Thyroid gland (tissue), 4 donors: ENCODE measurements at regions not wholly inside any gene's neighbourhood (a gene's known extent, or its start where the extent isn't known, plus 50 kb on each side); places are given as distances from the start of the nearest gene placed in this dataset.

Source experiments
- POLR2A ChIP-seq, 2 donors: fragments of 450-650 bp; IDR thresholded peaks; one replicate each; pipeline ENCODE4 v1.6.1; 2017; ENCODE audit warnings: antibody characterized with exemption in 2 of 2, mild to moderate bottlenecking in 2 of 2, moderate library complexity in 1 of 2
- TF ChIP-seq, protein P1 (sequence below), 6 experiments: fragments of 200-600 bp in 3 of 6; fragments of 450-650 bp in 3 of 6; sonication (generic) in 3 of 6; IDR thresholded peaks; one replicate each; pipeline ENCODE4 v1.5.1; 2016 to 2019; ENCODE audit warnings: antibody characterized with exemption in 6 of 6, mild to moderate bottlenecking in 2 of 6, inconsistent platforms in 1 of 6, moderate library complexity in 1 of 6

DNA sequence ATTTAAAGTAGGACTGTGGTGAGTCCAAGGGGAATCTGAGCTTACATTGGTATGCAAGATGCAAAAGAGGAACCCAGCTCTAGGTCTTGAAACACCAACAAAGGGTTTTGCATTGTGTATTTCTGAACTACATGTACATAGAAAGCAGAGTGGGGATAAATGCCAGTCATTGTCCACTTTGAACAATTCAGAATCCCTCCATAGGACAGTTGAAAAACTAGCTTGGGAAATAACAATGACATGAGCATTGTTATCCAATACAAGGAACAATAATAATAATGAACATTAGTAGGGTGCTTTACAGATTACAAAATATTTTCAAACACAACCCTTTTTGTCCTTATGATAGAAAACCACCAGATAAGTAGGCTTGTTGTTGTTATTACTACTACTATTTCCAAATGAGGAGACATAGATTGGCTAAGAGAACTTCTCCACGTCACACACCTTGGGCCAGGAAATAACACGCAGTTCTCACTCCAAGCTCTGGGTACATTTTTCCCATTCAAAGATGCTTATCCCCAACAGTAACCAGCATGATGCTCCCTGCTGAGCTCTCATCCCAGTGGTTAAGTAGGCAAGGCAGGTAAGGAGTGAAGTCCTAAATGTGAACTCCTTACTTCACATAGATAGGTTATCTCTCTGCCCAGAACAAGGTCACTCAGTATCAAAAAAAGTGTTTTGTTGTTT lies 51.7 kb upstream of the RASSF8 start:
- TF ChIP-seq, protein P1, sequence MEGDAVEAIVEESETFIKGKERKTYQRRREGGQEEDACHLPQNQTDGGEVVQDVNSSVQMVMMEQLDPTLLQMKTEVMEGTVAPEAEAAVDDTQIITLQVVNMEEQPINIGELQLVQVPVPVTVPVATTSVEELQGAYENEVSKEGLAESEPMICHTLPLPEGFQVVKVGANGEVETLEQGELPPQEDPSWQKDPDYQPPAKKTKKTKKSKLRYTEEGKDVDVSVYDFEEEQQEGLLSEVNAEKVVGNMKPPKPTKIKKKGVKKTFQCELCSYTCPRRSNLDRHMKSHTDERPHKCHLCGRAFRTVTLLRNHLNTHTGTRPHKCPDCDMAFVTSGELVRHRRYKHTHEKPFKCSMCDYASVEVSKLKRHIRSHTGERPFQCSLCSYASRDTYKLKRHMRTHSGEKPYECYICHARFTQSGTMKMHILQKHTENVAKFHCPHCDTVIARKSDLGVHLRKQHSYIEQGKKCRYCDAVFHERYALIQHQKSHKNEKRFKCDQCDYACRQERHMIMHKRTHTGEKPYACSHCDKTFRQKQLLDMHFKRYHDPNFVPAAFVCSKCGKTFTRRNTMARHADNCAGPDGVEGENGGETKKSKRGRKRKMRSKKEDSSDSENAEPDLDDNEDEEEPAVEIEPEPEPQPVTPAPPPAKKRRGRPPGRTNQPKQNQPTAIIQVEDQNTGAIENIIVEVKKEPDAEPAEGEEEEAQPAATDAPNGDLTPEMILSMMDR (IDR thresholded peaks at IDR 0.05), result no peak
- no peak for TF ChIP-seq POLR2A (IDR thresholded peaks at IDR 0.05)
